OCI-LY3 (cell line): ENCODE measurements at regions not wholly inside any gene's neighbourhood (a gene's known extent, or its start where the extent isn't known, plus 50 kb on each side); places are given as distances from the start of the nearest gene placed in this dataset.

Source experiments
- CTCF ChIP-seq: fragments of 200-600, 300-600 bp; sonication (generic); IDR thresholded peaks from 2 replicates; pipeline ENCODE4 v1.5.1; 2014; ENCODE audit warnings: antibody characterized with exemption, low read length, low read depth
- EZH2phosphoT487 ChIP-seq: fragments of 200-600 bp; shearing (Covaris generic); IDR thresholded peaks from 2 replicates; pipeline ENCODE4 v1.6.1; 2018; ENCODE audit warnings: antibody characterized with exemption, mixed run types, low read depth

GRCh38 chr7:52129278-52129677 lies 812.7 kb upstream of the COBL start:
- TF ChIP-seq CTCF: no peak
- TF ChIP-seq EZH2phosphoT487: no peak
